PC-9 (cell line): ENCODE measurements at regions not wholly inside any gene's neighbourhood (a gene's known extent, or its start where the extent isn't known, plus 50 kb on each side); places are given as distances from the start of the nearest gene placed in this dataset.
"Not testable (repeated sequence)": the region's sequence is repeated elsewhere in the genome, so short reads cannot be mapped to it uniquely, and the experiment has no call there.

Experiments
- EZH2 ChIP-seq: fragments of 200-600 bp; sonication (generic); IDR thresholded peaks from 2 replicates; pipeline ENCODE4 v1.8.0; 2017; ENCODE audit warnings: antibody characterized with exemption, low read depth
- TF ChIP-seq, protein P1 (sequence below): fragments of 200-600 bp; sonication (generic); conservative IDR thresholded peaks from 2 replicates; pipeline ENCODE4 v1.6.1; 2017; ENCODE audit warnings: mixed run types, antibody characterized with exemption, mild to moderate bottlenecking, moderate library complexity

DNA sequence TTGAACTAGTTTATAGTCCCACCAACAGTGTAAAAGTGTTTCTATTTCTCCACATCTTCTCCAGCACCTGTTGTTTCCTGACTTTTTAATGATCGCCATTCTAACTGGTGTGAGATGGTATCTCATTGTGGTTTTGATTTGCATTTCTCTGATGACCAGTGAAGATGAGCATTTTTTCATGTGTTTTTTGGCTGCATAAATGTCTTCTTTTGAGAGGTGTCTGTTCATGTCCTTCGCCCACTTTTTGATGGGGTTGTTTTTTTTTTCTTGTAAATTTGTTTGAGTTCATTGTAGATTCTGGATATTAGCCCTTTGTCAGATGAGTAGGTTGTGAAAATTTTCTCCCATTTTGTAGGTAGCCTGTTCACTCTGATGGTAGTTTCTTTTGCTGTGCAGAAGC lies 102.4 kb upstream of the CNTNAP2 start:
- TF ChIP-seq, protein P1, sequence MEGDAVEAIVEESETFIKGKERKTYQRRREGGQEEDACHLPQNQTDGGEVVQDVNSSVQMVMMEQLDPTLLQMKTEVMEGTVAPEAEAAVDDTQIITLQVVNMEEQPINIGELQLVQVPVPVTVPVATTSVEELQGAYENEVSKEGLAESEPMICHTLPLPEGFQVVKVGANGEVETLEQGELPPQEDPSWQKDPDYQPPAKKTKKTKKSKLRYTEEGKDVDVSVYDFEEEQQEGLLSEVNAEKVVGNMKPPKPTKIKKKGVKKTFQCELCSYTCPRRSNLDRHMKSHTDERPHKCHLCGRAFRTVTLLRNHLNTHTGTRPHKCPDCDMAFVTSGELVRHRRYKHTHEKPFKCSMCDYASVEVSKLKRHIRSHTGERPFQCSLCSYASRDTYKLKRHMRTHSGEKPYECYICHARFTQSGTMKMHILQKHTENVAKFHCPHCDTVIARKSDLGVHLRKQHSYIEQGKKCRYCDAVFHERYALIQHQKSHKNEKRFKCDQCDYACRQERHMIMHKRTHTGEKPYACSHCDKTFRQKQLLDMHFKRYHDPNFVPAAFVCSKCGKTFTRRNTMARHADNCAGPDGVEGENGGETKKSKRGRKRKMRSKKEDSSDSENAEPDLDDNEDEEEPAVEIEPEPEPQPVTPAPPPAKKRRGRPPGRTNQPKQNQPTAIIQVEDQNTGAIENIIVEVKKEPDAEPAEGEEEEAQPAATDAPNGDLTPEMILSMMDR: not testable (repeated sequence)
- not testable (repeated sequence) for TF ChIP-seq EZH2
